ENCODE measurements at regions not wholly inside any gene's neighbourhood (a gene's known extent, or its start where the extent isn't known, plus 50 kb on each side); places are given as distances from the start of the nearest gene placed in this dataset.

GRCh38 chr6:14211562-14211942, 94.0 kb downstream of the CD83 start:
- no peaks in the 10 kb centered on the region for H3K9me3 ChIP-seq (ENCODE audit: low read length)
- no peaks in the 10 kb centered on the region for H3K9me2 ChIP-seq (ENCODE audit: insufficient read depth, low read length)
- H3K79me2 ChIP-seq (replicated peaks; ENCODE audit: insufficient read depth, low read length): no peaks in the 10 kb centered on the region
- no peaks in the 10 kb centered on the region for H3K36me3 ChIP-seq (ENCODE audit: insufficient read depth, low read length)
- H3K4me3 ChIP-seq (ENCODE audit: low read length): peak overlapping the region; percentile 72
- H3K27me3 ChIP-seq (ENCODE audit: insufficient read depth, low read depth, low read length): no peaks in the 10 kb centered on the region
- H3K9ac ChIP-seq (ENCODE audit: low read length): peak overlapping the region; percentile 45
- no peak for TF ChIP-seq EP300 (conservative IDR thresholded peaks at IDR 0.05; ENCODE audit: poor library complexity, severe bottlenecking)
- no peak for TF ChIP-seq POLR2AphosphoS5 (IDR thresholded peaks at IDR 0.05)
- peak; percentile 67 for TF ChIP-seq SMC3 (conservative IDR thresholded peaks at IDR 0.05; ENCODE audit: poor library complexity)
- no peak for TF ChIP-seq TAF1 (IDR thresholded peaks at IDR 0.05; ENCODE audit: low read depth)
- TF ChIP-seq MXI1 (conservative IDR thresholded peaks at IDR 0.05; ENCODE audit: poor library complexity, severe bottlenecking): no peak
- no peak for TF ChIP-seq EZH2 (IDR thresholded peaks at IDR 0.05; ENCODE audit: borderline replicate concordance, insufficient read depth, low read length, poor library complexity, severe bottlenecking)
- no peak for TF ChIP-seq CTCF (IDR thresholded peaks at IDR 0.05; ENCODE audit: poor library complexity, severe bottlenecking)
- no peak overlapping the region for H2AFZ ChIP-seq (ENCODE audit: low read depth, low read length)
- no peak overlapping the region for H3K27ac ChIP-seq (ENCODE audit: low read length)
- no peaks in the 10 kb centered on the region for H3F3A ChIP-seq (ENCODE audit: insufficient read depth, low read length, poor library complexity, severe bottlenecking)
- no peaks in the 10 kb centered on the region for H4K20me1 ChIP-seq (ENCODE audit: insufficient read depth)
- H3K4me2 ChIP-seq (ENCODE audit: low read length): peak overlapping the region; percentile 70

GRCh38 chr6:14212020-14212419, 94.4 kb downstream of the CD83 start:
- no peak overlapping the region for H3K4me2 ChIP-seq (ENCODE audit: low read length)
- H3K27ac ChIP-seq (ENCODE audit: low read length): no peak overlapping the region

DNA sequence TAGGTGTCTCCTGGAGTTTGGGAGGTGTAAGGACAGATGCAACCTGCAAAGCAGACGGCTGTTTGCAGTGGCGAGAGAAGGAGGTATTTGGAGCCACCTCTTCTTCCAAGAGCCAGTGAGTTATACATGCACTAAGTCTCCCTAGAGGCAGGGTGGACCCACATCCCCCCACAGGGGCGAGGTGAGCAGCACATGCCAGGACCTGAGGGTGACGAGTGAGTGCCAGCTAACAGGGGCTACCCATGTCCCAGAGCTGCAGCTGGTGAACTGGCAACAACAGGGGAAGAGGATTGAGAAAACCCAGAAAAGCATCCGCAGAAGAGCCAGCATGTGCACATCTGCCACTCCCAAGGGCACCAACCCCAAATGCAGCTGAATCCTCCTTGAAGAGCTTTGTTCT, 95.1 kb downstream of the CD83 start:
- no peak overlapping the region for H3K9ac ChIP-seq (ENCODE audit: low read length)
- H3K36me3 ChIP-seq (ENCODE audit: insufficient read depth, low read length): no peaks in the 10 kb centered on the region
- H4K20me1 ChIP-seq (ENCODE audit: insufficient read depth): no peaks in the 10 kb centered on the region
- no peak overlapping the region for H3K4me3 ChIP-seq (ENCODE audit: low read length)
- no peaks in the 10 kb centered on the region for H3K9me3 ChIP-seq (ENCODE audit: low read length)
- no peaks in the 10 kb centered on the region for H3K27me3 ChIP-seq (ENCODE audit: insufficient read depth, low read depth, low read length)
- no peak overlapping the region for H3K4me2 ChIP-seq (ENCODE audit: low read length)
- H3K9me2 ChIP-seq (ENCODE audit: insufficient read depth, low read length): no peaks in the 10 kb centered on the region
- no peaks in the 10 kb centered on the region for H3F3A ChIP-seq (ENCODE audit: insufficient read depth, low read length, poor library complexity, severe bottlenecking)
- TF ChIP-seq MXI1 (conservative IDR thresholded peaks at IDR 0.05; ENCODE audit: poor library complexity, severe bottlenecking) (no peak), POLR2AphosphoS5 (IDR thresholded peaks at IDR 0.05) (no peak), SMC3 (conservative IDR thresholded peaks at IDR 0.05; ENCODE audit: poor library complexity) (no peak), CTCF (IDR thresholded peaks at IDR 0.05; ENCODE audit: poor library complexity, severe bottlenecking) (no peak), TAF1 (IDR thresholded peaks at IDR 0.05; ENCODE audit: low read depth) (no peak), EZH2 (IDR thresholded peaks at IDR 0.05; ENCODE audit: borderline replicate concordance, insufficient read depth, low read length, poor library complexity, severe bottlenecking) (no peak), RAD21 (conservative IDR thresholded peaks at IDR 0.05) (no peak), EP300 (conservative IDR thresholded peaks at IDR 0.05; ENCODE audit: poor library complexity, severe bottlenecking) (no peak)
- TF ChIP-seq, protein P1, sequence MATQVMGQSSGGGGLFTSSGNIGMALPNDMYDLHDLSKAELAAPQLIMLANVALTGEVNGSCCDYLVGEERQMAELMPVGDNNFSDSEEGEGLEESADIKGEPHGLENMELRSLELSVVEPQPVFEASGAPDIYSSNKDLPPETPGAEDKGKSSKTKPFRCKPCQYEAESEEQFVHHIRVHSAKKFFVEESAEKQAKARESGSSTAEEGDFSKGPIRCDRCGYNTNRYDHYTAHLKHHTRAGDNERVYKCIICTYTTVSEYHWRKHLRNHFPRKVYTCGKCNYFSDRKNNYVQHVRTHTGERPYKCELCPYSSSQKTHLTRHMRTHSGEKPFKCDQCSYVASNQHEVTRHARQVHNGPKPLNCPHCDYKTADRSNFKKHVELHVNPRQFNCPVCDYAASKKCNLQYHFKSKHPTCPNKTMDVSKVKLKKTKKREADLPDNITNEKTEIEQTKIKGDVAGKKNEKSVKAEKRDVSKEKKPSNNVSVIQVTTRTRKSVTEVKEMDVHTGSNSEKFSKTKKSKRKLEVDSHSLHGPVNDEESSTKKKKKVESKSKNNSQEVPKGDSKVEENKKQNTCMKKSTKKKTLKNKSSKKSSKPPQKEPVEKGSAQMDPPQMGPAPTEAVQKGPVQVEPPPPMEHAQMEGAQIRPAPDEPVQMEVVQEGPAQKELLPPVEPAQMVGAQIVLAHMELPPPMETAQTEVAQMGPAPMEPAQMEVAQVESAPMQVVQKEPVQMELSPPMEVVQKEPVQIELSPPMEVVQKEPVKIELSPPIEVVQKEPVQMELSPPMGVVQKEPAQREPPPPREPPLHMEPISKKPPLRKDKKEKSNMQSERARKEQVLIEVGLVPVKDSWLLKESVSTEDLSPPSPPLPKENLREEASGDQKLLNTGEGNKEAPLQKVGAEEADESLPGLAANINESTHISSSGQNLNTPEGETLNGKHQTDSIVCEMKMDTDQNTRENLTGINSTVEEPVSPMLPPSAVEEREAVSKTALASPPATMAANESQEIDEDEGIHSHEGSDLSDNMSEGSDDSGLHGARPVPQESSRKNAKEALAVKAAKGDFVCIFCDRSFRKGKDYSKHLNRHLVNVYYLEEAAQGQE (IDR thresholded peaks at IDR 0.05; ENCODE audit: borderline replicate concordance): no peak
- no peak overlapping the region for H3K27ac ChIP-seq (ENCODE audit: low read length)
- no peak overlapping the region for H2AFZ ChIP-seq (ENCODE audit: low read depth, low read length)
- no peaks in the 10 kb centered on the region for H3K79me2 ChIP-seq (replicated peaks; ENCODE audit: insufficient read depth, low read length)

More at GRCh38 chr6:14212020-14212419, 94.4 kb downstream of the CD83 start:
- no peaks in the 10 kb centered on the region for H3K9me3 ChIP-seq (ENCODE audit: low read length)
- H3K36me3 ChIP-seq (ENCODE audit: insufficient read depth, low read length): no peaks in the 10 kb centered on the region
- H3K4me3 ChIP-seq (ENCODE audit: low read length): peak overlapping the region; percentile 72
- no peak overlapping the region for H2AFZ ChIP-seq (ENCODE audit: low read depth, low read length)
- peak overlapping the region; percentile 45 for H3K9ac ChIP-seq (ENCODE audit: low read length)
- H3K79me2 ChIP-seq (replicated peaks; ENCODE audit: insufficient read depth, low read length): no peaks in the 10 kb centered on the region
- no peaks in the 10 kb centered on the region for H3K9me2 ChIP-seq (ENCODE audit: insufficient read depth, low read length)
- TF ChIP-seq RAD21 (conservative IDR thresholded peaks at IDR 0.05) (no peak), CTCF (IDR thresholded peaks at IDR 0.05; ENCODE audit: poor library complexity, severe bottlenecking) (no peak)
- no peaks in the 10 kb centered on the region for H4K20me1 ChIP-seq (ENCODE audit: insufficient read depth)
- no peaks in the 10 kb centered on the region for H3F3A ChIP-seq (ENCODE audit: insufficient read depth, low read length, poor library complexity, severe bottlenecking)
- no peaks in the 10 kb centered on the region for H3K27me3 ChIP-seq (ENCODE audit: insufficient read depth, low read depth, low read length)
